Brain pericyte (primary cell): ENCODE measurements at regions not wholly inside any gene's neighbourhood (a gene's known extent, or its start where the extent isn't known, plus 50 kb on each side); places are given as distances from the start of the nearest gene placed in this dataset.

Experiments
- DNase-seq: peaks from one replicate; pipeline ENCODE4 v3.0.0-alpha.2; 2012; ENCODE audit warnings: low read depth, low spot score

DNA sequence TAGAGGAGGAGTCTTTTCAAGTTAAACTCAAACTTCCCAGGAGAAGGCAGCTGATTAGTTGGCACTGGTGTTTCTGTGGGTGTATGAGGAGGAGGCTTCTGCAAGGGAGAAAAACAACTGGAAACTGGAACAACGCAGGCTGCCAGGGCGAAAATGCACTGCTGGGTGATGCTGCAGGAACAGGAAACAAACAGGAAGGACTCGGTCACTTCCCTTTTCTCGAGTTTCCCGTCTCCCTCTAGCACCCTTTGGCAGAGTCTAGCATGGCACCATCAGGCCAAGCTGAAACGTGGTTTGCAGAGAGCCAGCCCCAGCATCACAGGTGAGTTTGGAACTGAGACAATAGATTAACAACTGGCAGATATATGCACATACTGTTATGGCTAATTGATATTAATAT is 77.5 kb upstream of the CAST start:
- no peak for DNase-seq

DNA sequence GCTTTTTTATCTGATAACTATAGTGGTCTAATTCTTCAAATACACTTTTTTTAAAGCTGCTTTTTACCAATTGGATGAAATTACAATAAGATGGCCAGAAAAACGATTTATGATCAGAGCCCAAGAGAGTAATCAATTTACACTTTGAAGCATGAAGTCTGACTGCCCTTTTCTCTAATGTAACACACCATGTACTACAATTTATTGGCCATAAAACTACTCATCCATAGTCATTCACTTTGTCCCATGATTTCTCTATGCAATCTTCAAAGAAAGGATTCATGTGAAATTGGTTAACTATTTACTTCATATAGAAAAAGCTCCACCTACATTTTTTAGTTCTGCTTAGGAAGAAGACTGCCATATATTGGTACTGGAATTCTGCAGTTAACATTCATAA is 73.6 kb upstream of the CAST start:
- no peak for DNase-seq

DNA sequence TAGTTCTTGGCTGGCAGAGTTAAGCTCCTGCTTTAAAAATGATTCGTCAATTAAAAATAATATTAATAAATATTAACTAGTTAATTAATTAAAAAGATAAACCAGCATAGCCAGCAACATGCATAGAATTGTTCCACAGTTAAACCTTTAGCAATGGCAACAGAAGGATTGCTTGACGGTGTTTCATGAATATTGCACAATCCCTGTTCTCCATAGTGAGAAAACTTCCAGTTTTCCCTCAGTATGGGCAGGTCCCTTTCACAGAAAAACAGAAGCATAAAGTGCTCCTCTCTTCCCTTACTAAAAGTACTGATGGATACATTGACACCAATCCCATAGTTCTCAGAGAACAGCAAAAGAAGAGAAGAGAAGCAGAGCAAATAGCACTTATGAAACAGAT is 71.4 kb upstream of the CAST start:
- no peak for DNase-seq

DNA sequence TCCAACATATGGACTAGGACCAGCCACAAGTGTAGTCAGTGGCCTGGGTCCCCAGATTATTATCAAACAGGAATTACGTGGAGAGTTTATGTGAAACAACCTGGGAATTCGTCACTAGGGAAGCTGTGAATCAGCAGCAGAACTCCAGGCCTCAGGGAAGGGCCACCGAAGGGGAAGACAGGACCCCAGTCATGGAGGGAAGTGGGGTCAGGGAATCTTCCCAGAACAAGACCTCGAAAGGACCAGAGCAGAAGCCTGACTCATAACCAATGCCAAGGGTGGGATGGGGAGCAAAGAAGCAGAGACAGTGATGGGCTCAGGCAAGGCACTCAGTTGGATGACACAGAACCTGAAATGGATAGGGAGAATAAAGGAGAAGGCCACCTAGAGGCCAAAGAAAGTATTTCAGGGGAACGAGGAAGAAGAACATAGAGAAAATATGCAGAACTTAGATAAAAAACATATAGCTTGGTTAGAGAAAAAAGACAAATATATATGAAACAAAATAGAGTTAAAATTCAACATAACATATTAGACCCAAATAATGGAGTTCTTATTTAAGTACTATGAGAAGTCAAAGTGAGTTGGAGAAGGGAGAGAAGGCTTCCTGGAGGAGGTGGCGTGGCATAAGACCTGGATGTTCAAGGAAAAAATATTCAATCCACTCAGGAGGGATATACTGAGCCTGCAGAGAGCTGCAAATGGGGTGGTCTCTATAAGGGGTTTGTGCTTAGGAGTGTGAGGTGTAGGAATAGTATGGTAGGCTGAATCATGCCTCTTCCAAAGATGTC is 66.7 kb upstream of the CAST start:
- no peak for DNase-seq

DNA sequence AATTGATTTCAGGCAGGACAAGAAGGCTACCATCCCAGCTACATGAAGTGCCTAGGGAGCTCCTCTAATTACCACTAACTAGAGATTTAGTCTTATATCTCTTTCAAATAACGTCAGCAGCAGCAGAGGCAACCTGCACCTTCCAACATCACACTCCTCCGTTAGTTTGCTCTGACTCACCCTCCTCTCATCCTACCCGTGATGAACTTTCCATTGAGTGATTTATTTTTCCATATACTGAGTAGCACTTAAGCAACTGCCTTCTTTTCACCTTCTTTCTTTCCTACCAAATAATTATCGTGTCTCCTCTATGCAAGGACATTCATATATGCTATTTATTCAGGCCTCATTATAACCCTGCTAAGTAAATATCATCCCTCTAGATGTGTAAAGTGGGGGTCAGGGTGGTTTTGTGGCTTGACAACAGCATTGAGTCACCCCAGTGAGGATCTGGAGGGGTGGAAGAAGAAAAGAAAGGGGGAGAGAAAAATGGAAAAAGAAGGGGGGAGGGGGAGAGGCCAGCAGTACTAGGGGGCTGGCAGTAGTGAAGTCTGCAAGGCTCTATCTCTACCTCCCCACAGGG is 64.6 kb upstream of the CAST start:
- DNase-seq, result no peak

DNA sequence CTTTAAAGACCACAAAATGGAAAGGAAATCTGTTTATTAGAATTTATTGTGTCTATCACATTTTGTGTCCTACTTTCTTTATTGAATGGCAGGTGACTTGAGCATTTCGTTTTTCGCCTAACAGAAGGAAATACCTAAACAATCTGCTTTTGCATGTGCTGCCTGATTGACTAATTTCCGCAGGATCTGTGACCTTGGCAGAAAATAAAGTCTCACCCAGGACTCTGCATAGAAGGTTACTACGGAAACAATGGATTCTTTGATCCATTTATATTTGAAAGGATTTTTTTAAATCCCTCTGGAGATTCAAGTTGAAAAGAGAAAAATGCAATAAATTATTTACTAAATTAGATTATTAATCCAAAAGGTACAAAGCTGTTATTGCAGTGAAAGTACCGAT is 61.0 kb upstream of the CAST start:
- no peak for DNase-seq

GRCh38 chr5:96601715-96602244 is 60.4 kb upstream of the CAST start:
- DNase-seq, result peak; percentile 16

GRCh38 chr5:96602776-96603175 is 59.4 kb upstream of the CAST start:
- DNase-seq, result no peak

- no peak for DNase-seq
Measured at GRCh38 chr5:96605144-96605837, 56.9 kb upstream of the CAST start.

DNA sequence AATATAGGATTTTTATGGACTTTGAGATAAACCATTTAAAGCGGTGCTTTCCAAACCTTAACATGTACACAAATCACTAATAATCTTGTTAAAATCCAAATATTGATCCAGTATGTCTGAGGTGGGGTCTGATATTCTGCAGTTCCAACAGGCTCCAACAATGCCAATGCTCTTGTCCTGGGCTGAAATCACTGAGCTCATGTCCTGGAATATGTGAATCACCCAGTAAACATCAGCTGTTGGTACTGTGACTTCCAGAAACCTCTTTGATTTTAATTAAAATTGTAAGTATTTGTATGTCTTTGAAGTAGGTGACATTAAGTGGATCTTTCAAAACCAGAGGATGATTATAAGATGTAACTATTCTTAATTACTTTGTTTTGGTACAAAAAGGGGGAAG is 52.8 kb upstream of the CAST start:
- no peak for DNase-seq

DNA sequence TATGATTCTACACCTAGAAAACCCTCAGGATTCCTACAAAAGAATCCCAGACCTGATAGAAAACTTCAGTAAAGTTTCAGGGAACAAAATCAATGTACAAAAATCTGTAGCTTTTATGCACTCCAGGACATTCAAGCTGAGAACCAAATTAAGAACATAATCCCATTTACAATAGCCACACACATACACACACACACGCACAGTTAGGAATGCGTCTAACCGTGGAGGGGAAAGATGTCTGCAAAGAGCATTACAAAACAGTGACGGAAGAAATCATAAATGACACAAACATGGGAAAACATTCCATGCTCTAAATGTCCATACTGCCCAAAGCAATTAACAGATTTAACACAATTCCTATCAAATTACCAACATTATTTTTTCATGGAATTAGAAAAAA is 51.4 kb upstream of the CAST start:
- no peak for DNase-seq

DNA sequence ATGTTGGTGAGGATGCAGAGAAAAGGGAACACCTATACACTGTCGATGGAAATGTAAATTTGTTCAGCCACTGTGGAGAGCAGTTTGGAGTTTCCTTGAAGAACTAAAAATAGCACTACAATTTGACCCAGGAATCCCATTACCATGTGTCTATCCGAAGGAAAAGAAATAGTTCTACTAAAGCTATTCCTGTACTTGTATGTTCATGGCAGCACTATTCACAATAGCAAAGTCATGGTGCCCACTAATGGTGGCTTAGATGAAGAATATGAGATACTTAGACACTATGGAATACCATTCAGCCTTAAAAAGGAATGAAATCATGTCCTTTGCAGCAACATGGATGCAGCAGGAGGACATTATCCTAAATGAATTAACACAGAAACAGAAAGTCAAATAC is 50.2 kb upstream of the CAST start:
- DNase-seq, result no peak
